ENCODE measurements at regions not wholly inside any gene's neighbourhood (a gene's known extent, or its start where the extent isn't known, plus 50 kb on each side); places are given as distances from the start of the nearest gene placed in this dataset.
"Not testable (repeated sequence)": the region's sequence is repeated elsewhere in the genome, so short reads cannot be mapped to it uniquely, and the experiment has no call there.

GRCh38 chr12:89783359-89784060 is 74.9 kb upstream of the ATP2B1 start:
- peak; percentile 54 for DNase-seq
- in situ Hi-C loops (cut with MboI; ENCODE audit: low pct_unique_long_range_greater_than_20kb, low sequenced_read_pairs), result no loop called here

GRCh38 chr12:89782807-89783206 is 74.2 kb upstream of the ATP2B1 start:
- DNase-seq, result no peak
- in situ Hi-C loops (cut with MboI; ENCODE audit: low pct_unique_long_range_greater_than_20kb, low sequenced_read_pairs), result no loop called here

GRCh38 chr12:89781946-89782550 is 73.4 kb upstream of the ATP2B1 start:
- in situ Hi-C loops (cut with MboI; ENCODE audit: low pct_unique_long_range_greater_than_20kb, low sequenced_read_pairs), result no loop called here
- DNase-seq, result no peak

DNA sequence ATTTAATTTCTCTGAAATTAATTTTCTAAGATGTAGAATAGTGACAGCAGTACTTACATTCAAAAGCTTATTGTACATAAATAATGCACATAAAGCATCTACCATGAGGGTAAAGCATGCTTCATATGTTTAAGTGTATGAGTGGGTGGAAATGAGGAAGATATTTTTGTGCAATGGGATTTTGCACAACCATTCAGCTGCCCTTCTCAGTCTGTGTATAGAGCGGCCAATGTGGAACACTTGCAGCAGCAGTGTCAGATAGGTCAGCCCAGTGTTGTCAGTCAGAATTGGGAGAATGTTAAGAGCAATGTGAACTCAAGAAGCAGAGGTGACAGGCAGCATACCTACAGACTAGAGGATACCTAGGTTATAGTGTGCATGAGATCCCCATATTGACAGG is 72.5 kb upstream of the ATP2B1 start:
- in situ Hi-C loops (cut with MboI; ENCODE audit: low pct_unique_long_range_greater_than_20kb, low sequenced_read_pairs), result no loop called here

GRCh38 chr12:89779090-89779489 is 70.5 kb upstream of the ATP2B1 start:
- in situ Hi-C loops (cut with MboI; ENCODE audit: low pct_unique_long_range_greater_than_20kb, low sequenced_read_pairs), result no loop called here
- DNase-seq, result no peak

More for the DNA sequence above, 72.5 kb upstream of the ATP2B1 start:
- no peak for DNase-seq

- in situ Hi-C loops (cut with MboI; ENCODE audit: low pct_unique_long_range_greater_than_20kb, low sequenced_read_pairs), result no loop called here
These were observed 69.2 kb upstream of the ATP2B1 start for GRCh38 chr12:89777733-89778379.

DNA sequence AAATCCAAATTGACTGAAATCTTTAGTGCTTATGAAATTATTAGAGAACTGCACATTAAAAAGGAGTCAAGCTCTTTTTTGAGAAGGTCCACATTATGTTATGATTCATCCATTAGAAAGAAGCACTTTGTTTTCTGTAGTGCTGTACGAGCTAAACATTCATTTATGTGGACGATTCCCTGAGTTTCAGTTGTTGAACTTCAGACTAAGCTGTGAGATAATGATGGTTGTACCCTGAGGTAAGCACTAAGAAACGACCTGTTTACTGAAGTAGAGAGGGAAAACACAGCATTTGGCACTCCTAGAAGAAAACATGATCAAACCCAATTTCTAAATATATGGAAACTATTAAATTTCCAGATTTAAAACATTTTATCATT is 67.3 kb upstream of the ATP2B1 start:
- in situ Hi-C loops (cut with MboI; ENCODE audit: low pct_unique_long_range_greater_than_20kb, low sequenced_read_pairs), result no loop called here

More at GRCh38 chr12:89777733-89778379, 69.2 kb upstream of the ATP2B1 start:
- no peak for DNase-seq

GRCh38 chr12:89775063-89775985 is 66.7 kb upstream of the ATP2B1 start:
- in situ Hi-C loops (cut with MboI; ENCODE audit: low pct_unique_long_range_greater_than_20kb, low sequenced_read_pairs), result no loop called here
- no peak for DNase-seq

More for the DNA sequence above, 67.3 kb upstream of the ATP2B1 start:
- no peak for DNase-seq

DNA sequence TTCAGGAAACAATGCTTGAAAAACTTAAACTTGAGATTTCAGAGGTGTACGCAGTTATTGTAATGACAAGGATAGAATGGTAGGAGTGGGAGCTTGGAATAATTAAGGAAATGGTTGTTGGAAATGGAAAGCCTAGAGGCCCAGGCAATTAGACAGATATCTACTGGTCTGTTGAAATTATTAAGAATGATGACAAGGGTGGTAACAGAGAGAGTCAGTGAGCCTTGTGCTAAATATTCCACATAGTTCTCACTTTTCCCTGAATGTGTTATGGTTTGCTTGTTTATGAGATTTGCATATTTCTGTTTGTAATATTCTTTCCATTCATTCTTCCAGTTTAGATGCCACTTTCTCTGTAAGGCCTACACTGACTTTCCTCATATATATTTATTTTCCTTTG is 66.0 kb upstream of the ATP2B1 start:
- in situ Hi-C loops (cut with MboI; ENCODE audit: low pct_unique_long_range_greater_than_20kb, low sequenced_read_pairs), result no loop called here
- no peak for DNase-seq

DNA sequence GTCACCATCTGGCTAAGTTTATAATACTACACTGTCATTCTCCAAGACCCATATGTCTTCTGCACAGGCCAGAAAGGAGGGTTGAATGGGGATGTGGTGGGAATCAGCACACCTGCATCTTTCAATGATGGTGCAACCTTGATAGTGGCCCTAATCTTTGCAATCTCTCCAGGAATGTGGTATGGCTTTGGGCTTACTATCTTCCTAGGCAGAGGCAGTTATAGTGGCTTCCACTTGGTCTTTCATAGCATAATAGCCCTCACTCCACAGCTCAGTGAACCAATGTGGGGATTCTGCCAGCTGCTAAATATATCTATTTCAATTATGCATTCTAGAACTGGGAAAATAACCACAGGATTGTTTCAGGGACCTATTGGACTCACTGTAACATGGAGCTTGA is 61.8 kb upstream of the ATP2B1 start:
- in situ Hi-C loops (cut with MboI; ENCODE audit: low pct_unique_long_range_greater_than_20kb, low sequenced_read_pairs), result no loop called here
- no peak for DNase-seq

DNA sequence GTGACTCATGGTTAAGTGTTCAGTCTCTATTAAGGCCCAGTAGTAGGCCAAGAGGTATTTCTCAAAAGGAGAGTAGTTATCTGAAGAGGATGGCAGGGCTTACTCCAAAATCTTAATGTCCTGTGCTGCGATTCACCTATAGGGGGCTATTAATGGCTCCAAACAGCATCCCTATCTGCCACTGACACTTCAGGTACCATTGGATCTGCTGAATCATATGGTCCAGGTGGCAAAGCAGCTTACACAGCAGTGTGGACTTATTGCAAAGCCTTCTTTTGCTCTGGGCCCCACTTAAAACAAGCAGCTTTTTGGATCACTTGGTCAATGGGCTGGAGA is 60.8 kb upstream of the ATP2B1 start:
- DNase-seq, result no peak
- in situ Hi-C loops (cut with MboI; ENCODE audit: low pct_unique_long_range_greater_than_20kb, low sequenced_read_pairs), result no loop called here

DNA sequence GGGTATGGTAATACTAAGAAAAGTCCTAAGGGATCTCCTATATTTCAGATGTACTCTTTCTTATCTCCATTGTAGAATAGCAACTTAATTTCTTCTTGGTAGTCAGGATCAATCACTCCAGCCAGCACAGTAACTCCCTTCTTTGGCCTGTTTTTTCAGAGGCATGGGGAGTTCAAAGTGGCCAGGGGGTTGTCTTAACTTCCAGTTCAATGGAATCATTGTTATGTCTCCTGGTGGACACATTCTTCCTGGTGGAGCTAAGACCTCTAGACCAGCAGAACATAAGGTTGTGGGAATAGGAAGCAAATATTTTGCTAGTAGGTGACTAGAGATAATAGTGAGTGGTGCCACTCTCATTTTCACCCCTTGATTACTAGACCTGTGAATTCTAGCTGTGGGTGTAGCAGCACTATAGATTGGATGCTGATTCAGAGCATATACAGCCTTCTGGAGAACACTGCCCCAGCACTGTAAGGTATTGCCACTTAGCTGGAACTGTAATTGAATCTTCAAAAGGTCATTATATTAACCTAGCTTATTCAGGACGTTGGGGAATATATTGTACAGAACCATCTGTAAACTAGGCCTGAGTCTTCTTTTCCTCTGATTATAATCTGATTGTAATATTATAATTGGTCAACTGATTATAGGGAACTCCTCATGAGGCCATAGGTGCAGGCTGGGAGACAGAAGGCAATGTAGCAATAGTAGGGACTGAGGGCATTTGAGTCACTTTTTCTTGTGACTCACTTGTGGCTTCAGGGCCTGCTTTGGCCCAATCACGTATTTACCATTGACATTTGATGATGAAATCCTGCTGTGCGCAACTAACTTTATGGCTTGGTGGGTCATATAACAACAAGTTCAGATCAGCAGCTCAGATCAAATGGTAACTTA is 60.2 kb upstream of the ATP2B1 start:
- peak; percentile 11 for DNase-seq

GRCh38 chr12:89765959-89766824 is 57.6 kb upstream of the ATP2B1 start:
- in situ Hi-C loops (cut with MboI; ENCODE audit: low pct_unique_long_range_greater_than_20kb, low sequenced_read_pairs), result no loop called here
- no peak for DNase-seq

More for the DNA sequence above, 60.2 kb upstream of the ATP2B1 start:
- in situ Hi-C loops (cut with MboI; ENCODE audit: low pct_unique_long_range_greater_than_20kb, low sequenced_read_pairs), result no loop called here

DNA sequence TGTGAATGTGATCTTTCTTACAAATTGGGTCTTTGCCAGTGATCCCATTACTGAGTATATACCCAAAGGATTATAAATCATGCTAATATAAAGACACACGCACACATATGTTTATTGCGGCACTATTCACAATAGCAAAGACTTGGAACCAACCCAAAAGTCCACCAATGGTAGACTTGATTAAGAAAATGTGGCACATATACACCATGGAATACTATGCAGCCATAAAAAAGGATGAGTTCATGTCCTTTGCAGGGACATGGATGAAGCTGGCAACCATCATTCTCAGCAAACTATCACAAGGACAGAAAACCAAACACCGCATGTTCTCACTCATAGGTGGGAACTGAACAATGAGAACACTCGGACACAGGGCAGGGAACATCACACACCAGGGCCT is 55.5 kb upstream of the ATP2B1 start:
- DNase-seq; in situ Hi-C loops (cut with MboI; ENCODE audit: low pct_unique_long_range_greater_than_20kb, low sequenced_read_pairs): not testable (repeated sequence)

- no peak for DNase-seq
- in situ Hi-C loops (cut with MboI; ENCODE audit: low pct_unique_long_range_greater_than_20kb, low sequenced_read_pairs), result no loop called here
These were observed 54.0 kb upstream of the ATP2B1 start for GRCh38 chr12:89762498-89763170.

DNA sequence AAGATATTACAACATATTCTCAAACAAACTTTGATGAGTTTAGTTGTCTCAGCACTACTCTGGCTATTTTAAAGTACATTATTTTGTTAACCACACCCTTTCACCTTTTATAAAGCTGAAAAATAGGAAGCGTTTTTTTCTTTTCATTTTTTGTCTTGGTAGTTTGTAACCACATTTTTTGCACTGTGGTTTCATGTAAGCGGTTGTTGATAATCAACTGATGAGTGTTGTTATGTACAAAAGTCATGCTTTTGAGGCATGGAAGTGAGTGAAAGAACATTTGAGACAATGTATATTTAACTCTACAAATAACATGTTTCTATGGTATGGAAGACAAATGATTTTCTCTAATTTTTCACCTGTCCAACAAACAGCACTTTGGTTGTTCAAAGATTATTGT is 52.1 kb upstream of the ATP2B1 start:
- in situ Hi-C loops (cut with MboI; ENCODE audit: low pct_unique_long_range_greater_than_20kb, low sequenced_read_pairs), result no loop called here
- DNase-seq, result peak; percentile 11

Data from KBM-7 (cell line).